Breast epithelium (tissue), 4 donors: ENCODE measurements at regions not wholly inside any gene's neighbourhood (a gene's known extent, or its start where the extent isn't known, plus 50 kb on each side); places are given as distances from the start of the nearest gene placed in this dataset.

Experiments
- DNase-seq, 2 donors: peaks; one replicate each; pipeline ENCODE4 v3.0.0-alpha.2; 2019; ENCODE audit warnings: low spot score in 2 of 2
- H3K27ac ChIP-seq, 2 donors: fragments of 200-600 bp; sonication (generic) in 1 of 2; one replicate each; pipeline ENCODE4 v1.5.1; 2016 to 2019; ENCODE audit warnings: mild to moderate bottlenecking in 1 of 2
- H3K27me3 ChIP-seq, 2 donors: fragments of 200-600 bp; sonication (generic) in 1 of 2; one replicate each; pipeline versions ENCODE4 v1.5.1 to v1.6.0; 2017 to 2019; ENCODE audit warnings: control low read depth in 1 of 2, mild to moderate bottlenecking in 1 of 2
- H3K36me3 ChIP-seq: fragments of 200-600 bp; one replicate; pipeline ENCODE4 v1.5.1; 2019
- H3K4me1 ChIP-seq, 2 donors: fragments of 200-600 bp; sonication (generic); one replicate each; pipeline ENCODE4 v1.5.1; 2016 to 2019; ENCODE audit warnings: control low read depth in 1 of 2
- H3K4me3 ChIP-seq, 3 donors: fragments of 200-600 bp; sonication (generic); 1 replicate in 2 of 3; 2 replicates in 1 of 3; pipeline ENCODE4 v1.5.1; 2016 to 2019; ENCODE audit warnings: mild to moderate bottlenecking in 3 of 3, moderate library complexity in 2 of 3
- H3K9me3 ChIP-seq, 2 donors: fragments of 200-600 bp; sonication (generic) in 1 of 2; one replicate each; pipeline ENCODE4 v1.5.1; 2016 to 2019; ENCODE audit warnings: control low read depth in 1 of 2
- POLR2A ChIP-seq: fragments of 450-650 bp; IDR thresholded peaks from one replicate; pipeline ENCODE4 v1.6.1; 2016; ENCODE audit warnings: antibody characterized with exemption, mild to moderate bottlenecking, moderate library complexity
- POLR2AphosphoS5 ChIP-seq, 3 donors: sonication (generic); formaldehyde crosslinking; IDR thresholded peaks; one replicate each; pipeline ENCODE4 v1.6.1; 2017; ENCODE audit warnings: antibody characterized with exemption in 3 of 3
- intact Hi-C: fragments of 100-400 bp; cut with DNase I; formaldehyde crosslinking; loops from one replicate; pipeline ENCODE4 v1.15.1; 2023; ENCODE audit warnings: low total_unique reads
- TF ChIP-seq, protein P1 (sequence below), 3 donors: fragments of 450-650 bp; IDR thresholded peaks; one replicate each; pipeline ENCODE4 v1.5.1; 2016 to 2017; ENCODE audit warnings: antibody characterized with exemption in 3 of 3, mild to moderate bottlenecking in 3 of 3, moderate library complexity in 3 of 3

DNA sequence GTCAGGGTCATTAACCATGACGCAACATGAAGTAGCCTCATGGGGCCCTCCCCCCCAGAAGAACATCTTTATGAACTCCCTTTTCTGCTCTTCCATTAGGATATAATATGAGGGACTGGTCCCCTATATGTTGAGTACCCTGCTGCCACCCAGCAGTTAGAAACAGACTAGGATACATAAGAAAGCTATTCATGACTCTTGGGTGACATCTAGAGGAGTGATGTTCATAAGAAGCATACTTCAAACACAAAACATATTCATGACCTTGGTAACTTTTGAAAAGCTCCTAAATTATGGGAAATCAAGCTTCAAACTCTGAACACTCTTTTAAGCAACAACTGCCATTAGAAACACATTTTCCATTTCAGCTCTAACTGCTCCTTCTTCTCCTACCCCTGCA, 155.2 kb upstream of the SPIN4 start:
- Histone ChIP-seq H3K36me3 (no peaks in the 10 kb centered on the region), H3K27ac (no peak overlapping the region), H3K27me3 (no peaks in the 10 kb centered on the region), H3K9me3 (no peaks in the 10 kb centered on the region), H3K4me1 (no peaks in the 10 kb centered on the region), H3K4me3 (no peak overlapping the region)
- TF ChIP-seq POLR2A = no peak
- TF ChIP-seq, protein P1, sequence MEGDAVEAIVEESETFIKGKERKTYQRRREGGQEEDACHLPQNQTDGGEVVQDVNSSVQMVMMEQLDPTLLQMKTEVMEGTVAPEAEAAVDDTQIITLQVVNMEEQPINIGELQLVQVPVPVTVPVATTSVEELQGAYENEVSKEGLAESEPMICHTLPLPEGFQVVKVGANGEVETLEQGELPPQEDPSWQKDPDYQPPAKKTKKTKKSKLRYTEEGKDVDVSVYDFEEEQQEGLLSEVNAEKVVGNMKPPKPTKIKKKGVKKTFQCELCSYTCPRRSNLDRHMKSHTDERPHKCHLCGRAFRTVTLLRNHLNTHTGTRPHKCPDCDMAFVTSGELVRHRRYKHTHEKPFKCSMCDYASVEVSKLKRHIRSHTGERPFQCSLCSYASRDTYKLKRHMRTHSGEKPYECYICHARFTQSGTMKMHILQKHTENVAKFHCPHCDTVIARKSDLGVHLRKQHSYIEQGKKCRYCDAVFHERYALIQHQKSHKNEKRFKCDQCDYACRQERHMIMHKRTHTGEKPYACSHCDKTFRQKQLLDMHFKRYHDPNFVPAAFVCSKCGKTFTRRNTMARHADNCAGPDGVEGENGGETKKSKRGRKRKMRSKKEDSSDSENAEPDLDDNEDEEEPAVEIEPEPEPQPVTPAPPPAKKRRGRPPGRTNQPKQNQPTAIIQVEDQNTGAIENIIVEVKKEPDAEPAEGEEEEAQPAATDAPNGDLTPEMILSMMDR (IDR thresholded peaks at IDR 0.05) = no peak
- no peak for TF ChIP-seq POLR2AphosphoS5 (IDR thresholded peaks at IDR 0.05)
- intact Hi-C loops = no loop called here
- DNase-seq = no peak

DNA sequence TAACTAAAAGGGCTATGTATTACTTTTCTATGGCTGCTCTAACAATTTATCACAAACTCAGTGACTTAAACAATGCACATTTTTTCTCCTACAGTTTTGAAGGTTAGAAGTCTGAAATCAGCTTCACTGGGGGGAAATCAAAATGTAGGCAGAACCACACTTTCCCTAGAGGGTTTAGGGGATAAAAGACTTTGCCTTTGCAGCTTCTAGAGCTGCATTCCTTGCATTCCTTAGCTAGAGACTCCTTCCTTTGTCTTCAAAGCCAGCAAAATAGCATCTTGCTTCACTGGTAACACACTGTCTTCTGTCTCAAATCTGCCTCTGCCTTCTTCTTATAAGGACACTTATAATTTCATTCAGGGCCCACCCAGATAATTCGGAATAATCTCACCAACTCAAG, 152.4 kb upstream of the SPIN4 start:
- no peaks in the 10 kb centered on the region for H3K9me3 ChIP-seq
- no peak overlapping the region for H3K27ac ChIP-seq
- no peak for DNase-seq
- intact Hi-C loops = no loop called here
- H3K4me1 ChIP-seq = no peaks in the 10 kb centered on the region
- TF ChIP-seq, protein P1 (IDR thresholded peaks at IDR 0.05) = no peak
- TF ChIP-seq POLR2A (no peak), POLR2AphosphoS5 (IDR thresholded peaks at IDR 0.05) (no peak)
- no peaks in the 10 kb centered on the region for H3K27me3 ChIP-seq
- no peaks in the 10 kb centered on the region for H3K36me3 ChIP-seq
- no peak overlapping the region for H3K4me3 ChIP-seq

DNA sequence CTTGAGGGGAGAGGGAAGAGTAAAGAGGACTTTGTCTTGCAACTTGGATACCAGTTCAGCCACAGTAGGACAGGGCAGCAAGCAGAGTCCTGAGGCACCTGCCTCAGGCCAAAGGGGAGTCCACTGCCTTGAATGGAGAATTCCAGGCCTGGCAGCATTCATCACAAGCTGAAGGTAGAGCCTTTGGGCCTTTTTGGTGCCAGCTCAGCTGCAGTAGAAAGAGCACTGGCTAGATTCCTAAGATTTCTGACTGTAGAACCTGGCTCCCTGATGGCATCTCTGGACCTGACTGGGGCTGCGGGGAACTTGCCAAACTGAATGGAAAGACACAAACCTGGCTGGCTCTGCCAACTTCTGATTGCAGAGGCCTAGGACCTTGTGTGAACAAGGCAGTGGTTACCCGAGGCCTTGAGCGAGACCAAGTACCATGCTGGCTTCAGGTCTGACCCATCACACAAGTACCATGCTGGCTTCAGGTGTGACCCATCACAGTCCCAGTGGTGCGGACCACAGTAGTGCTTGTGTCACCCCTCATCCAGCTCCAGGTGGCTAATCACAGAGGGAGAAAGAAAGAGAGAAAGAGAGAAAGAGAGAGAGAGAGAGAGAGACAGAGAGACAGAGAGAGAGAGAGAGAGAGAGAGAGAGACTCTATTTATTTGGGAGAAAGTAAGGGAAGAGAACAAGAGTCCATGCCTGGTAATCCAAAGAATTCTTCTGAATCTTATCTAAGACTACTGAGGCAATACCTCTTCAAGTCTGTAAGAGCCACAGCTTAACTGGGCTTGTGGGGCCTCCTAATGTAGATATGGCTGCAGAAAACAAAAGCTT, 137.6 kb upstream of the SPIN4 start:
- Histone ChIP-seq H3K36me3 (no peaks in the 10 kb centered on the region), H3K27me3 (no peaks in the 10 kb centered on the region), H3K4me1 (no peaks in the 10 kb centered on the region), H3K27ac (peak overlapping the region in 1 of 2 donors; percentile 19), H3K9me3 (peaks cover 0 to 7% of the 10 kb centered on the region in 2 donors), H3K4me3 (no peak overlapping the region)
- intact Hi-C loops = no loop called here
- DNase-seq = peak; percentile 34 to 47
- TF ChIP-seq, protein P1 (IDR thresholded peaks at IDR 0.05) = no peak
- TF ChIP-seq POLR2AphosphoS5 (IDR thresholded peaks at IDR 0.05) (no peak), POLR2A (no peak)

DNA sequence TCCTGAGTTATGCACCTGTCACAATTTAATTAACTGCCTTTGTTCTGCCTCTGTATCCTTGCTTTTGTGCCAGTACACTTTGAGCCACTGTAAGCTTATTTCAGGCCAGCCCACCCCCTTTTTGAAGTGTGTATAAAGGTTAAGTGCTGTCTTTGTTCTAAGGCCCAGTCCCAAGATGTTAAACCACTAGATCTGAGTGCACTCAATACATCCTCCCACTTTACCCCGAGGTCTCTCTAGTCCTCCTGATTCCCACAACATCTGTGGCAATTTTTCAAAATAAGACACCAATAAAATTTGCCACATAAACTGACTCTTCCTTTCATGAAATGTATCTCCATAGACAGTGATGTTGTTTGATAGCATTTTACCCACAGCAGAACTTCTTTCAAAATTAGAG, 124.1 kb upstream of the SPIN4 start:
- H3K36me3 ChIP-seq = no peaks in the 10 kb centered on the region
- intact Hi-C loops = no loop called here
- no peak overlapping the region for H3K27ac ChIP-seq
- TF ChIP-seq, protein P1 (IDR thresholded peaks at IDR 0.05) = no peak
- TF ChIP-seq POLR2A (no peak), POLR2AphosphoS5 (IDR thresholded peaks at IDR 0.05) (no peak)
- H3K9me3 ChIP-seq = peaks cover 32 to 64% of the 10 kb centered on the region in 2 donors
- DNase-seq = no peak
- no peaks in the 10 kb centered on the region for H3K27me3 ChIP-seq
- H3K4me3 ChIP-seq = no peak overlapping the region
- no peaks in the 10 kb centered on the region for H3K4me1 ChIP-seq

DNA sequence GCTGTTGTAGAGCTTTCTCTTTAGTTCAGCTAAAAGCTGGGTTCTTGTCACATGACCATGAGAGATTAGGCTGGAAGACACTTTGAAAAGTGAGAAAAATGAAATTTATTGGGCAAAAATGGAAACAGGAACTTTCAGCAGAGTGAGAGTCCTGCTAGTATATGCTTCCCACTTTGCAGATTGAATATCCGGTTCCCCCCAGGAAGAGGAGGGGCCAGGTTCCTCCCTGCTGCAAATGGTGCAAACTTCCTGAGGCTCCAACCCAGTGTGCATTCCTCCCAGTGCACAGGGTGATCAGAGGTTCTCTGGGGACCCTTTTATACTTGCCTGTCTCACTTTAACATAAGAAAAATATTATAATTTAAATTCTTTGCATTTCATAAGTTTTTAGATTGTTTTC, 119.9 kb upstream of the SPIN4 start:
- no peaks in the 10 kb centered on the region for H3K36me3 ChIP-seq
- peaks cover 46 to 75% of the 10 kb centered on the region in 2 donors for H3K9me3 ChIP-seq
- no peak overlapping the region for H3K4me3 ChIP-seq
- TF ChIP-seq POLR2A (no peak), POLR2AphosphoS5 (IDR thresholded peaks at IDR 0.05) (no peak)
- TF ChIP-seq, protein P1 (IDR thresholded peaks at IDR 0.05) = no peak
- DNase-seq = no peak
- no peak overlapping the region for H3K27ac ChIP-seq
- H3K4me1 ChIP-seq = no peaks in the 10 kb centered on the region
- H3K27me3 ChIP-seq = peaks cover 0 to 4% of the 10 kb centered on the region in 2 donors
- intact Hi-C loops = no loop called here
